SK-N-SH (cell line): ENCODE measurements at regions not wholly inside any gene's neighbourhood (a gene's known extent, or its start where the extent isn't known, plus 50 kb on each side); places are given as distances from the start of the nearest gene placed in this dataset.

Experiments
- ELF1 ChIP-seq: IDR thresholded peaks from 2 replicates; pipeline ENCODE4 v1.4.0; 2012
- EP300 ChIP-seq, 2 experiments: IDR thresholded peaks; 2 replicates each; pipeline versions ENCODE4 v1.4.0 to v1.6.1; 2012; ENCODE audit warnings: borderline replicate concordance in 1 of 2, low read depth in 1 of 2, low read length in 1 of 2
- EZH2phosphoT487 ChIP-seq: fragments of 200-600 bp; sonication (generic); IDR thresholded peaks from 2 replicates; pipeline ENCODE4 v1.6.1; 2017; ENCODE audit warnings: low read depth, mixed run types, mild to moderate bottlenecking, antibody characterized with exemption, moderate library complexity, borderline replicate concordance
- FOXJ3 ChIP-seq: sonication (generic); formaldehyde crosslinking; IDR thresholded peaks from 2 replicates; pipeline ENCODE4 v1.5.1; 2020; ENCODE audit warnings: mild to moderate bottlenecking, missing genetic modification reagents
- NFIC ChIP-seq: IDR thresholded peaks from 2 replicates; pipeline ENCODE4 v1.4.0; 2012; ENCODE audit warnings: borderline replicate concordance
- POLR2AphosphoS5 ChIP-seq: IDR thresholded peaks from 2 replicates; pipeline ENCODE4 v1.6.1; 2012; ENCODE audit warnings: low read depth, low read length
- RXRA ChIP-seq: IDR thresholded peaks from 2 replicates; pipeline ENCODE4 v1.4.0; 2012; ENCODE audit warnings: low read depth, mild to moderate bottlenecking, borderline replicate concordance
- SIN3A ChIP-seq: IDR thresholded peaks from 2 replicates; pipeline ENCODE4 v1.6.1; 2012; ENCODE audit warnings: low read depth, mild to moderate bottlenecking, low read length, moderate library complexity, borderline replicate concordance
- YY1 ChIP-seq: IDR thresholded peaks from 2 replicates; pipeline ENCODE4 v1.4.0; 2012; ENCODE audit warnings: low read depth, mild to moderate bottlenecking
- TF ChIP-seq, protein P1 (sequence below): fragments of 200-600 bp; sonication (generic); IDR thresholded peaks from 2 replicates; pipeline ENCODE4 v1.6.1; 2017; ENCODE audit warnings: antibody characterized with exemption, mild to moderate bottlenecking, moderate library complexity
- TF ChIP-seq, protein P2 (sequence below): IDR thresholded peaks from 2 replicates; pipeline ENCODE4 v1.4.0; 2012; ENCODE audit warnings: low read depth, borderline replicate concordance
- TF ChIP-seq, protein P3 (sequence below): fragments of 150-350 bp; IDR thresholded peaks from 2 replicates; pipeline ENCODE4 v1.6.1; 2017; ENCODE audit warnings: antibody characterized with exemption, low read length, low read depth, borderline replicate concordance

DNA sequence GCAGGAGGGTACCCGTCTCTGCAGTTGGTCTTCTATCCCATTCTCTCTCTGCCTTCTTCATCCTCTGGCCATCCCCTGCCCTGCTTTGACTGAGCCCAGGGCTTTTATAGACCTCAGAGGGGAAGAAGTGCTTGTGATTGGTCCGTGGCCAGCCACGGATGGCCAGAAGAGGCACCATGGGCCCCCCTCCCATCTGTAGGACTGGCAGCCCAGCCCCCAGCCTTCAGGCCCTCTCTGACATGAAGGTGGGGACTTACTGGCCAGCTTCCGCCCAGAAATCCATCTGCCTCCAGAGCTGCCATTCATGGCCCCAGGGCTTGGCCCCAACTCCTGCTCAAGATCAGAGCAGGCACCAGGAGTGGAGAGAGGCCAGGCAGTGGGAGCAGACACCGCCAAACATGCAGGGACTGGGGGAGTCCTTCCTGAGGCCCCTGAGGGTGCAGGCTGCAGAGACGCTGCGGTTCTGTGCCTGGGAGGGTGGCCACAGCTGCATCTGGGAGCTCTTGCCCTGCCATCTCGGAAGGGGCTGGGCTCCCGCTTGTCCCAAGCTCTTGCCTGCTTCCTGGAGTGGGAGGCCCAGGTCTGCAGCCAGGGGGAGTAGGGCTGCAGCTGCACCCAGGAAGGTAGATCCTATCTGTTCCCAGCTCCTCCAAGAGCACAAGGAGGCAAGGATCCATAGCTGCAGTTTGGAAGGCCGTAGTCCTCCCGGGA is 698.6 kb upstream of the B3GALT2 start:
- TF ChIP-seq, protein P1, sequence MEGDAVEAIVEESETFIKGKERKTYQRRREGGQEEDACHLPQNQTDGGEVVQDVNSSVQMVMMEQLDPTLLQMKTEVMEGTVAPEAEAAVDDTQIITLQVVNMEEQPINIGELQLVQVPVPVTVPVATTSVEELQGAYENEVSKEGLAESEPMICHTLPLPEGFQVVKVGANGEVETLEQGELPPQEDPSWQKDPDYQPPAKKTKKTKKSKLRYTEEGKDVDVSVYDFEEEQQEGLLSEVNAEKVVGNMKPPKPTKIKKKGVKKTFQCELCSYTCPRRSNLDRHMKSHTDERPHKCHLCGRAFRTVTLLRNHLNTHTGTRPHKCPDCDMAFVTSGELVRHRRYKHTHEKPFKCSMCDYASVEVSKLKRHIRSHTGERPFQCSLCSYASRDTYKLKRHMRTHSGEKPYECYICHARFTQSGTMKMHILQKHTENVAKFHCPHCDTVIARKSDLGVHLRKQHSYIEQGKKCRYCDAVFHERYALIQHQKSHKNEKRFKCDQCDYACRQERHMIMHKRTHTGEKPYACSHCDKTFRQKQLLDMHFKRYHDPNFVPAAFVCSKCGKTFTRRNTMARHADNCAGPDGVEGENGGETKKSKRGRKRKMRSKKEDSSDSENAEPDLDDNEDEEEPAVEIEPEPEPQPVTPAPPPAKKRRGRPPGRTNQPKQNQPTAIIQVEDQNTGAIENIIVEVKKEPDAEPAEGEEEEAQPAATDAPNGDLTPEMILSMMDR: no peak
- TF ChIP-seq ELF1 (no peak), FOXJ3 (no peak), NFIC (no peak), YY1 (no peak), RXRA (no peak), SIN3A (no peak), EZH2phosphoT487 (no peak), POLR2AphosphoS5 (no peak), EP300 (IDR thresholded peaks at IDR 0.05; ENCODE audit: borderline replicate concordance in 1 of 2, low read depth in 1 of 2, low read length in 1 of 2) (no peak)
- TF ChIP-seq, protein P2, sequence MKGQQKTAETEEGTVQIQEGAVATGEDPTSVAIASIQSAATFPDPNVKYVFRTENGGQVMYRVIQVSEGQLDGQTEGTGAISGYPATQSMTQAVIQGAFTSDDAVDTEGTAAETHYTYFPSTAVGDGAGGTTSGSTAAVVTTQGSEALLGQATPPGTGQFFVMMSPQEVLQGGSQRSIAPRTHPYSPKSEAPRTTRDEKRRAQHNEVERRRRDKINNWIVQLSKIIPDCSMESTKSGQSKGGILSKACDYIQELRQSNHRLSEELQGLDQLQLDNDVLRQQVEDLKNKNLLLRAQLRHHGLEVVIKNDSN: no peak
- TF ChIP-seq, protein P3, sequence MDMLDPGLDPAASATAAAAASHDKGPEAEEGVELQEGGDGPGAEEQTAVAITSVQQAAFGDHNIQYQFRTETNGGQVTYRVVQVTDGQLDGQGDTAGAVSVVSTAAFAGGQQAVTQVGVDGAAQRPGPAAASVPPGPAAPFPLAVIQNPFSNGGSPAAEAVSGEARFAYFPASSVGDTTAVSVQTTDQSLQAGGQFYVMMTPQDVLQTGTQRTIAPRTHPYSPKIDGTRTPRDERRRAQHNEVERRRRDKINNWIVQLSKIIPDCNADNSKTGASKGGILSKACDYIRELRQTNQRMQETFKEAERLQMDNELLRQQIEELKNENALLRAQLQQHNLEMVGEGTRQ: no peak
